Loucy (cell line): ENCODE measurements at regions not wholly inside any gene's neighbourhood (a gene's known extent, or its start where the extent isn't known, plus 50 kb on each side); places are given as distances from the start of the nearest gene placed in this dataset.

Source experiments
- EZH2phosphoT487 ChIP-seq: fragments of 200-600 bp; IDR thresholded peaks from 2 replicates; pipeline ENCODE4 v1.6.1; 2018; ENCODE audit warnings: antibody characterized with exemption, mild to moderate bottlenecking, moderate library complexity, borderline replicate concordance
- TF ChIP-seq, protein P1 (sequence below): fragments of 200-600 bp; sonication (generic); conservative IDR thresholded peaks from 2 replicates; pipeline ENCODE4 v1.5.1; 2014; ENCODE audit warnings: mild to moderate bottlenecking, antibody characterized with exemption, low read length

DNA sequence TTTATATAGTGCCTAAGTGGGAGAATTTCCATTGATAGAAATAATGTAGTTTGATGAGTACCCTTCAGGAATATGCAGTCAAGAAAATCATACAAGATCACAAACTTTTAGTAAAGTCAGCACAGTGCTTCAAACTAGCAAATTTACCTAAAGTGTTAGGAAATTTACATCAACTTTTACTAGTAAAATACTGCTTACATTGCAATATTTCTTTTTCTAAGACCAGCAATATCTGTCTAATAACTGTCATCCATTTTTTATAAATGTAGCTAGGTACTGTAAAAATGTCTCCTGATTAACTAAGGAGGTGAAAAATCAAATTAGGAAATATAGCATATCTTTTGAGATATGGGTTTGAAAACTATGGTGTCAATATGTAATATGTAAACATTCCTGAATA is 405.4 kb downstream of the MDFIC start:
- TF ChIP-seq, protein P1, sequence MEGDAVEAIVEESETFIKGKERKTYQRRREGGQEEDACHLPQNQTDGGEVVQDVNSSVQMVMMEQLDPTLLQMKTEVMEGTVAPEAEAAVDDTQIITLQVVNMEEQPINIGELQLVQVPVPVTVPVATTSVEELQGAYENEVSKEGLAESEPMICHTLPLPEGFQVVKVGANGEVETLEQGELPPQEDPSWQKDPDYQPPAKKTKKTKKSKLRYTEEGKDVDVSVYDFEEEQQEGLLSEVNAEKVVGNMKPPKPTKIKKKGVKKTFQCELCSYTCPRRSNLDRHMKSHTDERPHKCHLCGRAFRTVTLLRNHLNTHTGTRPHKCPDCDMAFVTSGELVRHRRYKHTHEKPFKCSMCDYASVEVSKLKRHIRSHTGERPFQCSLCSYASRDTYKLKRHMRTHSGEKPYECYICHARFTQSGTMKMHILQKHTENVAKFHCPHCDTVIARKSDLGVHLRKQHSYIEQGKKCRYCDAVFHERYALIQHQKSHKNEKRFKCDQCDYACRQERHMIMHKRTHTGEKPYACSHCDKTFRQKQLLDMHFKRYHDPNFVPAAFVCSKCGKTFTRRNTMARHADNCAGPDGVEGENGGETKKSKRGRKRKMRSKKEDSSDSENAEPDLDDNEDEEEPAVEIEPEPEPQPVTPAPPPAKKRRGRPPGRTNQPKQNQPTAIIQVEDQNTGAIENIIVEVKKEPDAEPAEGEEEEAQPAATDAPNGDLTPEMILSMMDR: no peak
- no peak for TF ChIP-seq EZH2phosphoT487
